ENCODE measurements at regions not wholly inside any gene's neighbourhood (a gene's known extent, or its start where the extent isn't known, plus 50 kb on each side); places are given as distances from the start of the nearest gene placed in this dataset.
A peak's percentile ranks its signal among the peaks of the same experiment; 100 is the strongest.
"Not testable (repeated sequence)": the region's sequence is repeated elsewhere in the genome, so short reads cannot be mapped to it uniquely, and the experiment has no call there.

DNA sequence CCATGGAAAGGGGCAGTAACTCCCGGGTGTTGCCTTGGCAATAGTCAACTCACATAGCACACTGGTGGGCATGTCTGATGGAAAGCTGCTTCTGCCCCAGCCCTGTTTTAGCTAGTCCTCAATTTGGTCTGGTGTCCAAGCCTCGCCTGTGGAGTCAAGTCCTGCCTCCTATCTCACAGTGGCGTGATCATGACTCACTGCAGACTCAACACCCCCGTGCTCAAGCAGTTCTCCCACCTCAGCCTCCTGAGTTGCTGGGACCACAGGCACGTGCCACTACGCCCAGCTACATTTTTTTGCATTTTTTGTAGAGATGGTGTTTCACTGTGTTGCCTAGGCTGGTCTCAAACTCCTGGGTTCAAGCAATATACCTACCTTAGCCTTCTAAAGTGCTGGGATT, 218.9 kb upstream of the FRG2C start:
- H3K27ac Mint-ChIP-seq (ENCODE audit: unreplicated experiment); H3K4me1 Mint-ChIP-seq (ENCODE audit: low read depth); H3K27me3 Mint-ChIP-seq (ENCODE audit: low read depth); H3K36me3 Mint-ChIP-seq (ENCODE audit: low read depth); H3K4me3 Mint-ChIP-seq (ENCODE audit: unreplicated experiment); DNase-seq (ENCODE audit: low spot score); H3K9me3 Mint-ChIP-seq (ENCODE audit: low read depth): not testable (repeated sequence)

DNA sequence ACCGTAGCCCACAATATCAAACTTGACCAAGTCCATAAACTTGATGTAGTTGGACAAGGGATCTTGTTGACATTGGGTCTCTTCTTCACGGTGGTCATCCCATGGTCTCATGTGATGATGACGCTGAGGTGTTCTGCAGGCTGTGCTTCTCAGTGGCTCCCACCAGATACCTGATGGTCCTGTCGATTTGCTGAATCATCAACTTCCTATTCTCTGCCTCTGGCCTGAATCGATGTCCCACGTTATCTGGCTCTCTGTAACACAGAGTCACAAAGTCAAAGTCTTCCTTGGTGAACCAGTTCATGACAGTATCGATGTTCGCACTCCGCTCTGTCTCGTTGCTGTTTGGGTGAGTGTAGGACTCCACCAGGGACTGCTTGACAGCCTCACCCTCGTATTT, 217.2 kb upstream of the FRG2C start:
- not testable (repeated sequence) for H3K4me3 Mint-ChIP-seq (ENCODE audit: unreplicated experiment); H3K4me1 Mint-ChIP-seq (ENCODE audit: low read depth); H3K9me3 Mint-ChIP-seq (ENCODE audit: low read depth); H3K36me3 Mint-ChIP-seq (ENCODE audit: low read depth); H3K27ac Mint-ChIP-seq (ENCODE audit: unreplicated experiment); H3K27me3 Mint-ChIP-seq (ENCODE audit: low read depth); DNase-seq (ENCODE audit: low spot score)

DNA sequence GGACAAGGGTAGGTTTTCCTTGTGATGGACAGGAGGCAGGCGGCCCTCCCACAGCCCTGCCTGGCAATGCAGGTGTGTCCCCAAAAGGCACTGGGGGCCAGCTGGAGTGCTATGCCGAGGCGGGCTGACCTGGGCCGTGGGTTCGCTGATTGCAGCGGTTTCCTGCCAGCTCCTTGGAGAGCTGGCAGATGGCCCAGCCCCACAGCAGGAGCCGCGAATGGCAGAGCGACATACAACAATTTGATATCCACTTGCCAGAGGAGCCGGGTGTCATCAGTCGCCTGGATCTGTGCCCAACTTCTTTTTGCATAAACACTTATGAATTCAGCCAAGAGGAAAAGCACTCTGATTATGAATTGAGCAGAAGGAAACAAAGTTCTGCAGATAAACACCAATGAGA, 210.8 kb upstream of the FRG2C start:
- not testable (repeated sequence) for DNase-seq (ENCODE audit: low spot score); H3K27ac Mint-ChIP-seq (ENCODE audit: unreplicated experiment); H3K4me1 Mint-ChIP-seq (ENCODE audit: low read depth); H3K9me3 Mint-ChIP-seq (ENCODE audit: low read depth); H3K4me3 Mint-ChIP-seq (ENCODE audit: unreplicated experiment); H3K36me3 Mint-ChIP-seq (ENCODE audit: low read depth); H3K27me3 Mint-ChIP-seq (ENCODE audit: low read depth)

DNA sequence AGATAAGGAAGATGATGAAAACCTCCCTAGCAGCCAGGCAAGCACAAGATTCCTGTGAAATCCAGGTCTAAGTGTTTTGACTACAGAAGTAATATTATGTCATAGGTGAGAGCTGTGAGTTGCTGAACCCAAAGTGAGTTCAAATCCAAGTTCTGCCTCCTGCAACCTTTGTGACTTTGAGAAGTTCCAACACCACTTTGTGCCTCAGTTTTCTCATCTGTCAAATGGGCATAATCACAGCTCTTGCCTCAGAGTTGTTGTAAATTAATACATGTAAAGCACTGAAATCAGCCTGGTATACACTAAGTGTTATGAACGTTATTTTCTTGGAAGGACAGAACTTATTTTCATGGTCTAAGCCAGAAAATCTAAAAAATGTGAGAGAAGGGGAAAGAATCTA, 210.3 kb upstream of the FRG2C start:
- H3K4me1 Mint-ChIP-seq (ENCODE audit: low read depth); H3K4me3 Mint-ChIP-seq (ENCODE audit: unreplicated experiment); H3K9me3 Mint-ChIP-seq (ENCODE audit: low read depth); H3K36me3 Mint-ChIP-seq (ENCODE audit: low read depth); H3K27ac Mint-ChIP-seq (ENCODE audit: unreplicated experiment); DNase-seq (ENCODE audit: low spot score); H3K27me3 Mint-ChIP-seq (ENCODE audit: low read depth): not testable (repeated sequence)

DNA sequence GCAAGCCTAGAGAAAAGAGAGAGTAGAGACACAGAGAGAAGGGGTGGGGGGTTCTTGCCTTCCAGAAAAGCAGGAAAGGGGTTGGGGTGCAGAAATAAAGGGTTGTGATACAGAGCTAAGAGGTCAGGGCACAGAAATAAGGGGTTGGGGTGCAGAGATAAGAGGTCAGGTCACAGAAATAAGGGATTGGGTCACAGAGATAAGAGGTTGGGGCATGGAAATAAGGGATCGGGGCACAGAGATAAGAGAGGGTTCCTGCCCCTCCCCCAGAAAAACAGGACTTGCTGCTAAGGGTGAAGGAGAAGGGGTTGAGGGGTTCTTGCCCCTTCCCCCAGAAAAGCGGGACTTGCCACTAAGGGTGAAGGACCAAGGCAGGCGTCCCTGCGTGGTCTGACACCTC, 189.6 kb upstream of the FRG2C start:
- H3K36me3 Mint-ChIP-seq (ENCODE audit: low read depth); H3K4me3 Mint-ChIP-seq (ENCODE audit: unreplicated experiment); H3K4me1 Mint-ChIP-seq (ENCODE audit: low read depth); DNase-seq (ENCODE audit: low spot score); H3K27me3 Mint-ChIP-seq (ENCODE audit: low read depth); H3K9me3 Mint-ChIP-seq (ENCODE audit: low read depth); H3K27ac Mint-ChIP-seq (ENCODE audit: unreplicated experiment): not testable (repeated sequence)

DNA sequence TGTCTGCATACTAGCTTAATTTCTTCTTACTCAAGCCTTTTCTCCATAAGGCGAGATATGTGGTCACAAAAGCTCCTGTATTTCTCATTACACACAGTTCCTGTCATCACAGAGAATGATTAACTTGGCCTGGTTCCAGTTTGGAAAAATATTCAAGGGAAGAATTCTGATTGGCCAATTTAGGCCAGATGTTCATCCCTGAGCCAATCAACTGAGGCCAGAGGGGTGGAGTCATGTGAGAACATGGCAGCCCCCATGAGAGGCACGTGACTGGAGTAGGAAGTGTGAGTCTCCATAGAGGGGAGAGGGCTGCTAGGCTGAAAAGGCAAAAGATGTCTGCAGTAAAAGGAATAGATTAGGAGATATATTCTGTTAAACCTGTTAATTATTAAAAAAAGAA, 167.5 kb upstream of the FRG2C start:
- H3K27me3 Mint-ChIP-seq (ENCODE audit: low read depth); H3K27ac Mint-ChIP-seq (ENCODE audit: unreplicated experiment); H3K36me3 Mint-ChIP-seq (ENCODE audit: low read depth); H3K4me3 Mint-ChIP-seq (ENCODE audit: unreplicated experiment); H3K4me1 Mint-ChIP-seq (ENCODE audit: low read depth); H3K9me3 Mint-ChIP-seq (ENCODE audit: low read depth); DNase-seq (ENCODE audit: low spot score): not testable (repeated sequence)

DNA sequence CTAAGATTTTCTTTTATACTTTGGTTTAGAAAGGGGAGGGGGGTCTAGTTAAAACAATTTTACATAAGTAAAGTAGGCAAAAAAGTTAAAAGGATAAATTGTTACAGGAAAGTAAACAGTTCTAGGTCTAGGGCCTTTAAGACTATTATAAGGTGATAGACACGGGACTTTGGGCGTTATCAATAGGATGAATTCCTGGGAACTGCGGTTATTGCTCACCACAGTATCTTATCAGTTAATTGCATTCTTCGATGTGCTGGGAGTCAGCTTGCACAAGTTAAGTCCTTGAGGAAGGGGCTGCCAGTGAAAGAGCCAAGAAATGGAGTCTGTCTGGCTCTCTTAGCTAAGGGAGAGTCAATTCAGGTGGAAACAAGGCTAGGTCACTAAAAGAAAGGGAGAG, 163.8 kb upstream of the FRG2C start:
- not testable (repeated sequence) for DNase-seq (ENCODE audit: low spot score); H3K9me3 Mint-ChIP-seq (ENCODE audit: low read depth); H3K4me3 Mint-ChIP-seq (ENCODE audit: unreplicated experiment); H3K36me3 Mint-ChIP-seq (ENCODE audit: low read depth); H3K27me3 Mint-ChIP-seq (ENCODE audit: low read depth); H3K4me1 Mint-ChIP-seq (ENCODE audit: low read depth); H3K27ac Mint-ChIP-seq (ENCODE audit: unreplicated experiment)

DNA sequence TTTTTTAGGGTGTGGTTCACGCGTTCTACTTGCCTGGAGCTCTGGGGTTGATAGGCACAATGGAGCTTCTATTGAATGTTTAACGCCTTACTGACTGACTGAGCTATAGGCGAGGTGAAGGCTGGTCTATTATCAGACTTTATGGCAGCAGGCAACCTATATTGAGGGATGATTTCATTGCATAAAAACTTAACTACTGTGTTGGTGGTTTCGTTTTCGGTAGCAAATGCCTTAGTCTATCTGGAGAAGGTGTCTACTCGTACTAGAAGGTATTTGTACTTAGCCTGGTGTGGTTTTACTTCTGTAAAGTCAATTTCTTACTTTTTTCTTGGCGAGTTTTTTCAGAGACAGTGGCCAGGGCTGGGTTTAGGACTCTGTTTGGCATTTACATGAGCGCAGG, 162.0 kb upstream of the FRG2C start:
- H3K36me3 Mint-ChIP-seq (ENCODE audit: low read depth); H3K4me3 Mint-ChIP-seq (ENCODE audit: unreplicated experiment); H3K4me1 Mint-ChIP-seq (ENCODE audit: low read depth); DNase-seq (ENCODE audit: low spot score); H3K27me3 Mint-ChIP-seq (ENCODE audit: low read depth); H3K27ac Mint-ChIP-seq (ENCODE audit: unreplicated experiment); H3K9me3 Mint-ChIP-seq (ENCODE audit: low read depth): not testable (repeated sequence)

DNA sequence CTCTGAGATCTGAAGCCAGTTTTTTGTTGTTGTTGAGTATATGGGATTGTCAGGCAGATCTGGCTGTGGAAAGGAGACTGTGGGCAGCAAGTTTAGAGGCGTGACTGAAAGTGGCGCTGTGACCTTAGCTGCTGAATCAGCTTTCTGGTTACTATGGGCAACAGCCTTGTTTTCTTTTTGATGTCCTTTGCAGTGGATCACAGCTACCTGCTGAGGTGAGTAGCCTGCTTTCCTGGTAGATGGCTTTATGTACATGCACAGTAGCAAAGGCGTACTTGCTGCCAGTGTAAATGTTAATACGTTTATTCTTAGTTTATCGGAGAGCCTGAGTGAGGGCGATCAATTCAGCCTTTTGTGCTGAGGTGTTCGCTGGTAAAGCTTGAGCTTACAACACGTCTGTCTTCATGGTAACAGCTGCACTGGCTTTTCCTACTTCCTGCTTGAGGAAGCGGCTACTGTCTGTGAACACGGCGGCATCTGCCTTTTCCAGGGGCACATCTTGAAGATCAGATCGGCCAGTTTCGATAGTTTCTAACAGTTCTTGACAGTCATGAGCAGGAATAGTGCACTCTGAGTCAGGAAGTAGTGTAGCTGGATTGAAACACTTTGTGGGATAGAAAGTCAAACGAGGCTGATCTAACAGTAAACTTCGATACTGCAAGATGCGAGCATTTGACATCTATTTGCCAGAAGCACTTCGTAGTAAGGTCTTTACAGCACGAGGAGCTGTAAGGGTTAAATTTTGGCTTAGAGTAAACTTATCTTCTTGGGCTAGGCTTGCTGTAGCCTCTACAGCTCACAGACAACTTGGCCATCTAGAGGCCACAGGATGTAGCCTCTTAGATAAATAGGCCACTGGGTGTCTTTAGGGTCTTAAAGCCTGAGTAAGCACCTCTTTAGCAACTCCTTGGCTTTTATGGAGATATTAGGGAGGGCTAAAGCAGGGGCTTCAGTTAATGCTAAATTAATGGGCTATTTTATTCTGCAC, 161.1 kb upstream of the FRG2C start:
- H3K4me1 Mint-ChIP-seq (ENCODE audit: low read depth); DNase-seq (ENCODE audit: low spot score); H3K27me3 Mint-ChIP-seq (ENCODE audit: low read depth); H3K27ac Mint-ChIP-seq (ENCODE audit: unreplicated experiment); H3K9me3 Mint-ChIP-seq (ENCODE audit: low read depth); H3K36me3 Mint-ChIP-seq (ENCODE audit: low read depth): not testable (repeated sequence)
- TF ChIP-seq, protein P1, sequence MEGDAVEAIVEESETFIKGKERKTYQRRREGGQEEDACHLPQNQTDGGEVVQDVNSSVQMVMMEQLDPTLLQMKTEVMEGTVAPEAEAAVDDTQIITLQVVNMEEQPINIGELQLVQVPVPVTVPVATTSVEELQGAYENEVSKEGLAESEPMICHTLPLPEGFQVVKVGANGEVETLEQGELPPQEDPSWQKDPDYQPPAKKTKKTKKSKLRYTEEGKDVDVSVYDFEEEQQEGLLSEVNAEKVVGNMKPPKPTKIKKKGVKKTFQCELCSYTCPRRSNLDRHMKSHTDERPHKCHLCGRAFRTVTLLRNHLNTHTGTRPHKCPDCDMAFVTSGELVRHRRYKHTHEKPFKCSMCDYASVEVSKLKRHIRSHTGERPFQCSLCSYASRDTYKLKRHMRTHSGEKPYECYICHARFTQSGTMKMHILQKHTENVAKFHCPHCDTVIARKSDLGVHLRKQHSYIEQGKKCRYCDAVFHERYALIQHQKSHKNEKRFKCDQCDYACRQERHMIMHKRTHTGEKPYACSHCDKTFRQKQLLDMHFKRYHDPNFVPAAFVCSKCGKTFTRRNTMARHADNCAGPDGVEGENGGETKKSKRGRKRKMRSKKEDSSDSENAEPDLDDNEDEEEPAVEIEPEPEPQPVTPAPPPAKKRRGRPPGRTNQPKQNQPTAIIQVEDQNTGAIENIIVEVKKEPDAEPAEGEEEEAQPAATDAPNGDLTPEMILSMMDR (IDR thresholded peaks at IDR 0.05): peak; percentile 33
- peak overlapping the region; percentile 63 for H3K4me3 Mint-ChIP-seq (ENCODE audit: unreplicated experiment)

Data from chondrocyte (in vitro differentiated cells).